Small intestine (tissue), 7 donors: ENCODE measurements at regions not wholly inside any gene's neighbourhood (a gene's known extent, or its start where the extent isn't known, plus 50 kb on each side); places are given as distances from the start of the nearest gene placed in this dataset.

ENCODE experiments used
- DNase-seq, 2 donors: peaks; one replicate each; pipeline versions ENCODE4 v3.0.0 to v3.0.0-alpha.2; 2013
- FAIRE-seq: peaks from 2 replicates; lab custom pipeline; 2012; peaks lifted over from hg19 to GRCh38; lab: Jason Lieb, UNC
- H3K27ac ChIP-seq, 3 donors: one replicate each; pipeline ENCODE4 v1.5.1; 2013; ENCODE audit warnings: low read length in 2 of 3, mild to moderate bottlenecking in 2 of 3, control low read depth in 1 of 3, inconsistent platforms in 1 of 3, low read depth in 1 of 3, moderate library complexity in 1 of 3
- H3K27me3 ChIP-seq, 3 donors: one replicate each; pipeline ENCODE4 v1.6.1; 2013; ENCODE audit warnings: low read length in 3 of 3, inconsistent platforms in 1 of 3; ENCODE audit not compliant: control insufficient read depth in 3 of 3, insufficient read depth in 3 of 3
- H3K36me3 ChIP-seq, 3 donors: one replicate each; pipeline ENCODE4 v1.6.1; 2013; ENCODE audit warnings: low read length in 3 of 3, inconsistent platforms in 1 of 3, low read depth in 1 of 3, mild to moderate bottlenecking in 1 of 3, moderate library complexity in 1 of 3; ENCODE audit not compliant: control insufficient read depth in 3 of 3, insufficient read depth in 2 of 3
- H3K4me1 ChIP-seq, 3 donors: one replicate each; pipeline ENCODE4 v1.6.1; 2013; ENCODE audit warnings: low read length in 2 of 3, inconsistent platforms in 1 of 3, low read depth in 1 of 3, mild to moderate bottlenecking in 1 of 3, moderate library complexity in 1 of 3; ENCODE audit not compliant: control insufficient read depth in 3 of 3, insufficient read depth in 2 of 3
- H3K4me3 ChIP-seq, 3 donors: one replicate each; pipeline ENCODE4 v1.5.1; 2013; ENCODE audit warnings: low read length in 3 of 3, control low read depth in 1 of 3, inconsistent platforms in 1 of 3, low read depth in 1 of 3, mild to moderate bottlenecking in 1 of 3, moderate library complexity in 1 of 3
- H3K9me3 ChIP-seq, 2 donors: one replicate each; pipeline ENCODE4 v1.6.1; 2013; ENCODE audit warnings: low read depth in 1 of 2, low read length in 1 of 2; ENCODE audit not compliant: control insufficient read depth in 2 of 2, insufficient read depth in 1 of 2
- WGBS, 3 donors: extraction: QIAGEN DNeasy Blood & Tissue Kit; methylation state at CpG; one replicate each; pipeline ENCODE4 v1.1.7; 2013; 5-methylcytosine and 5-hydroxymethylcytosine counted together
- donor health status: healthy with polysubstance abuse.
- donor health status: control.
- donor health status: control.
- donor health status: Bipolar disorder and iron deficiency.
- donor health status: healthy.

DNA sequence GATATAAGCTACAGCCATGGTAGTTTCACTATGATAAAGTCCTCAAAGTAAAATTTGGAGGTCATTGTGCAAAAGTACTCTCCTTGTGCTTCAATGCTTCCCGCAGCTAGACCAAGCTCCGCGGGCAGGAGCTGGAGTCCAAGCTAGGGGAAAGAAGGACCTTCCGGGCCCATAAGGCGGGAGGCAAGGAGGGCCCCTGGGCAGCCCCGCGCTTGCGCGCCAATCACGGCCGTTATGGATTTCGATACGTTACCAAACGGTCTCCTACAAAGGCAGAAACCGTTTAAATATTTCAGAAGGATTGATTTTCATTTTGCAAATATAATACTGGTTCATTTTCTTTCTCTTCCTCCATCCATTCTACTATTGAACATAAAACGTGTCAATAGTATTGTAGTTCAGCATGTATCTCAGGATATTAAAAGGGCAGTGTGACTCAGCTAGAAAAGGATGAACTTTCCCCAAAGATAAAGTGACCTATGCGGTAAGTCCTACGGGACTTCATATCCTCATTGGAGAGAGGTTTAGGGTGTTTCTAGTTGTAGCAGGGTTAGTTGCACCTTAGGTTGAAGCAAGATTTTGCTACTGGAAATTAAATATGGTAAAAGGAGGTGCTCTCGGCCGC, 128.0 kb downstream of the KIF20B start:
- Histone ChIP-seq H3K27me3 (no peaks in the 10 kb centered on the region), H3K27ac (no peak overlapping the region), H3K9me3 (peaks cover 0 to 3% of the 10 kb centered on the region in 2 donors), H3K36me3 (no peaks in the 10 kb centered on the region), H3K4me3 (no peak overlapping the region), H3K4me1 (no peaks in the 10 kb centered on the region)
- FAIRE-seq (no peak), DNase-seq (no peak)
- WGBS, 3 donors: 91 to 96% (median 95%) methylated on average over 20 of the region's 20 CpGs

- Histone ChIP-seq H3K9me3 (peaks cover 0 to 3% of the 10 kb centered on the region in 2 donors), H3K4me3 (no peak overlapping the region), H3K36me3 (no peaks in the 10 kb centered on the region), H3K4me1 (no peaks in the 10 kb centered on the region), H3K27ac (no peak overlapping the region), H3K27me3 (no peaks in the 10 kb centered on the region)
- no peak for DNase-seq
- WGBS, 3 donors: 84 to 92% (median 89%) methylated on average over 5 of the region's 5 CpGs
- no peak for FAIRE-seq
Observed at GRCh38 chr10:89829887-89830269, 128.5 kb downstream of the KIF20B start.

- WGBS, 3 donors: 83 to 86% (median 84%) methylated on average over 2 of the region's 2 CpGs
- Histone ChIP-seq H3K27ac (no peak overlapping the region), H3K4me1 (no peaks in the 10 kb centered on the region), H3K36me3 (no peaks in the 10 kb centered on the region), H3K4me3 (no peak overlapping the region), H3K27me3 (no peaks in the 10 kb centered on the region), H3K9me3 (peaks cover 0 to 3% of the 10 kb centered on the region in 2 donors)
- no peak for FAIRE-seq
- DNase-seq: no peak
Observed at GRCh38 chr10:89830624-89831023, 129.2 kb downstream of the KIF20B start.

- peak overlapping the region in 2 of 3 donors; percentile 55 to 66 for H3K27ac ChIP-seq
- peaks cover 0 to 3% (median 0%) of the 10 kb centered on the region in 3 donors for H3K27me3 ChIP-seq
- no peaks in the 10 kb centered on the region for H3K9me3 ChIP-seq
- peaks cover 0 to 4% (median 0%) of the 10 kb centered on the region in 3 donors for H3K4me1 ChIP-seq
- FAIRE-seq (no peak), DNase-seq (no peak)
- no peaks in the 10 kb centered on the region for H3K36me3 ChIP-seq
- H3K4me3 ChIP-seq: peak overlapping the region; percentile 52 to 77 (median 65)
- 18 to 29% (median 27%) methylated on average over 12 of the region's 12 CpGs for WGBS, 3 donors
Observed at GRCh38 chr10:89836840-89837164, 135.4 kb downstream of the KIF20B start.

- Histone ChIP-seq H3K4me3 (peak overlapping the region; percentile 52 to 77 (median 65)), H3K9me3 (no peaks in the 10 kb centered on the region), H3K4me1 (peaks cover 0 to 4% (median 0%) of the 10 kb centered on the region in 3 donors), H3K27me3 (peaks cover 0 to 3% (median 0%) of the 10 kb centered on the region in 3 donors), H3K36me3 (no peaks in the 10 kb centered on the region), H3K27ac (peak overlapping the region; percentile 17 to 66 (median 55))
- FAIRE-seq (no peak), DNase-seq (peak; percentile 39 to 88)
- 3 to 5% (median 3%) methylated on average over 53 to 65 of the region's 65 CpGs for WGBS, 3 donors
Observed at GRCh38 chr10:89837165-89838043, 136.0 kb downstream of the KIF20B start.

DNA sequence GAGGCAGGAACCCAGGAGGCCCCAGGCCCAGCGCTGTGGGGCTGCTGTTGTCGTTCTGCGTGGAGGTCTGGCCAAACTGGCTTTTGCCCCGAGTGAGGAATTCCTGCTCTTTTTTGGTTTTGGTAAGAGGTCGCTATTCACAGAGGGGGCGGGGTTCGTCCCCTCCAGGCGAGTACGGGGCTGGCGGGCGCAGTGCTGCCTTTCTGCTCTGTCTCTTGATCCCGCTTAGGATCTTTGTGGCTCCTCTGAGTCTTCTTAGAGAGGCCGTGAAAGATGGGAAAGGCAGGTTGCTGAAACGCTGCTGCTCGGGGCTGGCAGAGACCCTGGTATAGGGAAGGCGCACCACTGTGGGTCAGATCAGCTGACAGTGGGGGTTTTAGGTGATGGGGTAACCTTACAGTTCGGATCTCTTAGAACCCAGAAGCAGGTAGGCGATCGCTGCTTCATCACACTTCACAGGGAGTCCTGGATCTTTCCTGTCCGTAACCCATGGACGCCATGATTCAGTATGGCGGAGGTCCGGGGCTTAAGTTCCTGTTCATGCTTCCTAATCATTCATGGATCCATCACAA, 136.7 kb downstream of the KIF20B start:
- 37 to 44% (median 40%) methylated on average over 23 of the region's 23 CpGs for WGBS, 3 donors
- H3K9me3 ChIP-seq: no peaks in the 10 kb centered on the region
- DNase-seq (no peak), FAIRE-seq (no peak)
- peak overlapping the region; percentile 2 to 66 (median 55) for H3K27ac ChIP-seq
- H3K4me1 ChIP-seq: peaks cover 0 to 4% (median 0%) of the 10 kb centered on the region in 3 donors
- peak overlapping the region; percentile 52 to 77 (median 65) for H3K4me3 ChIP-seq
- H3K27me3 ChIP-seq: peaks cover 0 to 3% (median 0%) of the 10 kb centered on the region in 3 donors
- no peaks in the 10 kb centered on the region for H3K36me3 ChIP-seq

DNA sequence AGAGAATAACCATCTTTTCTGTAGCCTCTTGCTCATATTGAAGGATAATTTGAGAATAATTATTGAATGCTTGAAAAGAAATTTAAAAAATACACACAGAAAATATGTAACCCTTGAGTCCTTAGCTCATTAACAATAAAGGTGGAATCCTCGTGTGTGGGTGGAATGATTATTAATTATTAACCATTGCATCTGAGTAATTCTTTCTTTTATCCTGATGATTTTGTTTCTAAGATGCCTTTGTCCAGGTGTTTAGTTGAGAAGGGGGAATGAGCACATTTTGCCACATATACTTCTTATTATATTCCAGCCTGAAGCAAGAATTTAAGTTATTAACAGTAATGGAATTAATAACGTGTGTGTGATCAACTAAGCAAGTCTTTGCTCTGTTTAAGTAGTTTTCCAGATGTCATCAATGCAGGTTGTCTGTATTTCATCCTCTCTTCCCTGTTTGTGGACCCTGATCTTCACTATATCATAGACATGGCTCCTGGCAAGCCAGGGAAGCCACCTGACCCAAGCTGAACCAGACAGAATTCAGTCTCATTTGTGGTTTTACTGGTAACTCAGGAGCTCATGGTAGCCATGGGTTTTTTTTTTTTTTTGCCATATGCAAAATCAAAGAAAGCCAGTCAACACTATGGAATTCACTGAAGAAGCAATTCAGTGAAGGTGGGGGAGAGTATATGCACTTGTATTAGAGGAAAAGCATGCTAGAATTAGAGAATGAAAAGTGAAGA, 144.3 kb downstream of the KIF20B start:
- DNase-seq (no peak), FAIRE-seq (no peak)
- Histone ChIP-seq H3K4me1 (no peaks in the 10 kb centered on the region), H3K27ac (no peak overlapping the region), H3K4me3 (no peak overlapping the region), H3K9me3 (no peaks in the 10 kb centered on the region), H3K27me3 (no peaks in the 10 kb centered on the region), H3K36me3 (no peaks in the 10 kb centered on the region)
- 18 to 72% (median 44%) methylated on average over 2 of the region's 2 CpGs for WGBS, 3 donors

- DNase-seq: peak in 1 of 2 donors; percentile 12
- Histone ChIP-seq H3K36me3 (no peaks in the 10 kb centered on the region), H3K9me3 (no peaks in the 10 kb centered on the region), H3K4me3 (no peak overlapping the region), H3K27me3 (no peaks in the 10 kb centered on the region), H3K4me1 (no peaks in the 10 kb centered on the region), H3K27ac (no peak overlapping the region)
- FAIRE-seq: no peak
Observed at GRCh38 chr10:89846281-89846630, 144.9 kb downstream of the KIF20B start.
